GM19438 (cell line): ENCODE measurements at regions not wholly inside any gene's neighbourhood (a gene's known extent, or its start where the extent isn't known, plus 50 kb on each side); places are given as distances from the start of the nearest gene placed in this dataset.

Source experiments
- ATAC-seq: cut with Tn5 transposase; IDR thresholded peaks from one replicate; pipeline ENCODE4 v1.9.1; 2021; ENCODE audit warnings: low read depth; ENCODE audit not compliant: unreplicated experiment

GRCh38 chr10:4775808-4776207 is 50.2 kb upstream of the AKR1E2 start:
- no peak for ATAC-seq

GRCh38 chr10:4772202-4772570 is 53.8 kb upstream of the AKR1E2 start:
- no peak for ATAC-seq

- ATAC-seq: no peak
These were observed 54.3 kb upstream of the AKR1E2 start for GRCh38 chr10:4771554-4772201.

GRCh38 chr10:4770801-4771553 is 55.0 kb upstream of the AKR1E2 start:
- ATAC-seq: no peak

- ATAC-seq: no peak
These were observed 57.6 kb upstream of the AKR1E2 start for GRCh38 chr10:4768416-4768815.

GRCh38 chr10:4767033-4767814 is 58.8 kb upstream of the AKR1E2 start:
- no peak for ATAC-seq

DNA sequence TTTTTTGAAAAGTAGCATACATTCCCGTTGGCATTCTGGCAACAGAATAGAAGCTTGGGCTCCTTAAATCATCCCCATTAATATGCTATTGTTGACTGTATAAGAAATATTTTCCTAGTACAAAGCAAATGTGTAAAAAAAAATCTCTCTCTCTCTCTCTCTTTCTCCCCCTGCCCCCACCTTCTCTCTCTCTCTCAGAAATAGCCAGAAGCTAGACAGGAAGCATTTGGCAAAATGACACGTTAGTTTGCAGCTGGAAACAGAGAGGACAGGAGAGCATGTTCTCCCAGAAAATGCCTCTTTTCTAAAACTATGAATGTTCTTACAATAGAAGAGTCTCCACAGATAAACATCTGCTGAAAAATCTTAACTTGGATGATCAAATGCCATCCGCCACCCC is 59.6 kb upstream of the AKR1E2 start:
- no peak for ATAC-seq

GRCh38 chr10:4765428-4765827 is 60.6 kb upstream of the AKR1E2 start:
- no peak for ATAC-seq

DNA sequence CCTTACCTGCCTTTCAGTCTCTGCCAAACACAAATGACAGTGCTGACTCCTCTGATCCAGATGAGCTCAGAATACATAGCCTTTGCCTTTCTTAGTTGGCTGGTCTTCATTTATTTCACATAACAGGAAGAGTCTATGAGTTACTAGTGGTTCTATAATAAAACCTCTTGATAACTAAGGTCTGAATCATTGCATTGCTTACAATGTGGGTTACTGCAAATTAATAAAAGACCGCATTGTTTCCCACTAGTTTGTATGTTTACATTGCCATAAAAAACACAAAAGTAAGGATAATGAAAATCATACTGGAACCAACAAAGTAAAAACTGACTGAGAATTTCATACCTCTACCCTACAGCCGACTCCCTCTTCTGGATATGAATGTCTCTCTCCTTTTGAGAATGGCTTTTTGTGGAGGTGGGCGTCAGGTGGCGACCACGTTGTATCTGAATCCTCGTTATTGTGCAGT is 62.0 kb upstream of the AKR1E2 start:
- no peak for ATAC-seq

DNA sequence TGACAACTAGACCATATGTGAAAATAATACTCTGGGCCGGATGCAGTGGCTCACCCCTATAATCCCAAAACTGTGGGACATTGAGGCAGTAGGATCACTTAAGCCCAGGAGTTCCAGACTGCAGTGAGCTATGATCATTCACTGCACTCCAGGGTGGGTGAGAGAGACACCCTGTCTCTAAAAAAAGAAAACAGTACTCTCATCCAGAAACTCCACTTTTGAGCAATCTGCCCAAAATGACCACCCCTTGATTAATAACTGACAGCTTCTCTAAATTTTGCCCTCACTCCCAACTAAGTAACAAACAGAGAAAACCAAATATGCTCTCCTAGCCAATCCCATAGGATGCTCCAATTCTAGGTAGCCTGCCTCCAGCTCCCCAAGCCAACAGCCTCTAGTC is 62.5 kb upstream of the AKR1E2 start:
- no peak for ATAC-seq

DNA sequence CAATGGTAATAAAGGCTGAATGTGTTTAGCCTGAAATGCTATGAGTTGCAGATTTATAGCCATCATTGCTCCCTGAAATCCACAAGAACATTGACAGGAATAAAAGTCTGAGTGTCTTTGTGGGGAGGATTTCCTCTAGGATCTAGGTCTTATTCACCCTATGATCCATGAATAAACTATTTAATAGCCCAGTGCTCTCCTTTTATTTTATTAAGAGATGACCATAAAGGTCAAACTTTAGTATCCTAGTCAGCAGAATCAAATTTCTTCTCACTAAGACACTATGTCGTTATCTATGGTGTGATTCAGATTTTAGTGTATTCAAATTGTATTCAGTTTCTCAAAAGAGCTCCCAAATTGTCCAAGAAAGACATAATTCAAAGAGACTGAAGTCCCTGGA is 67.8 kb upstream of the AKR1E2 start:
- ATAC-seq: no peak

- ATAC-seq: no peak
These were observed 70.6 kb upstream of the AKR1E2 start for GRCh38 chr10:4755286-4755989.

DNA sequence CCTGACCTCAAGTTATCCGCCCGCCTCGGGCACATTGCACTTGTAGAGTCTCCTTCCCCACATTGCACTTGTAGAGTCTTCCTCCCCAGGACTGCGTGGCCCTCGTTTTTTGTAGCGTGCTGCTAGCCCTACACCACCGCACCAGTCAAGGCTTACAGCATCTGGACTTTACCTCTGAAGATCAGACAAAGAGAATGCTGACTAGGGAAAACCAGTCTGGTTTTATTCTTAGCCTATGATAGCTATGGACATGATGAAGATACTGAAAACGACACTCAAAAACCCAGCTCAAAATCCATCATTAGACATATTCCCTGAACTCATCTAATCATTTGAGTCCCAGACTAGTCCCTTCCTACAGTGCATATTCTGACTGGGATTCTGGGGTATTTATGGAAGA is 71.9 kb upstream of the AKR1E2 start:
- no peak for ATAC-seq

DNA sequence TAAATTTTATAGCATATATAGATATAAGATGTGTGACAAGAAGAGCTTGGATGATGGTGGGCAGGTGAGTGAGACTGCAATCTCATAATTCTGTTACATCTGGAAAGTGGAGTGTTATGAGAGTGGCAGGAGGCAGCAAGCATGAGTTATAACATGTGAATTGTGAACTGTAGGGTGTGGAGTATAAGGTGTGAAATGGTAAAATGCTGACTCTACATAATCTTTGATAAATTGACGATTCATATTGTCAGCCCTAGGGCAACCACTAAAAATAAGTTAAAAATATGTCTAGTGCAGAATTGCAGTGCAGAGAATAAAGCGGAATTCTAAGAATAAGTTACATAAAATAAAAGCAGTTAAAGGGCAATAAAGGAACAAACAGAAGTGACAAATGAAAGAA is 74.8 kb upstream of the AKR1E2 start:
- ATAC-seq: no peak

DNA sequence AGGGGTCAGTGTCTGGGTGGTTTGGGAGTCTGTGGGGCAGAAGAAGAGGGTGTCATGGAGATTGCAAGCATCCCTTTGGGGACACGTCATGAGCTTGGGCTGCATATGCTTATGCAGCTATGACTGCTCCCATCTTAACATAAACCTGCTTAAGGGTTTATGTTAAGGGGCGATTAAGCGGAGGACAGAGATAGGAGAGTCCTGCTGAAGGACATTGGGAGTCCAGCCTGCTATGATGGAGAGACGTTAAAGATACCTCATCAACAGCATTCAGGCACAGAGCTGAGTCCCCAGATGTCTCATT is 76.8 kb upstream of the AKR1E2 start:
- no peak for ATAC-seq

DNA sequence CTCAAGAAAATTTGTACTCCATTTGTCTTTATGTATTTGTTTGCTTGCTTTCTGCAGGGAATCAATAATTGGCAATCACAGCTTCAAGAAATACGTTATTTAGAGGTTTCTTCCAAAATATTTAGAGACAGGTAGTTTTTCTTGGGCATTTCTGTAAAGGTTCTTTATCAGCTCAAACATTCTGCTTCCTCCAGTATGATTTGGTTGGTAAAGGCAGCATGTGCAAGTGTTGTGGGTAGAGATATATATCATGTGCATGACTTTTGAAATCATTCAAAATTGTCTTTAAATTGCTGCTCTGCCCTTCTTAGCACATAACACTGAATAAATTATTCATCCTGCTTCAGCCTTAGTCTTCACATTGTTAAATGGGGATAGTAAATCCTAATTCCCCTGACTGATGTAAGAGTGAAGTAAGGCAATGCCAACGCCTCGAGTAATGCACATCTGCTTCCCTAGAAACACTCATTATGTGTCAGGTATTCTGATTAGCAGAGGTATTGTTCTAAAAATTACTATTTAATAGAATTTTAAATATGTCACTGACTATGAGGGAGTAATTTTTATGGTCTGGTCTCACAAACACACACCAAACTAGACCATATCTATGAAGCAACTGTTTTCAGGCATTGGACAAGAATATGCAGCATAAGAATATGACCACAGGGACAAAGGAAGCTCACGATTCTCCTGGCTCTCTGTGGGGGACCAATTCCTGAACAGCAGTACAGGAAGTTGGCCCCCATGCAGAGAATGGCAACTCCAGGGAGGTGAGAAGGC is 77.3 kb upstream of the AKR1E2 start:
- ATAC-seq: no peak

- no peak for ATAC-seq
These were observed 83.8 kb upstream of the AKR1E2 start for GRCh38 chr10:4742217-4742616.

- no peak for ATAC-seq
These were observed 85.5 kb upstream of the AKR1E2 start for GRCh38 chr10:4740471-4740870.

GRCh38 chr10:4736608-4737007 is 89.4 kb upstream of the AKR1E2 start:
- no peak for ATAC-seq

DNA sequence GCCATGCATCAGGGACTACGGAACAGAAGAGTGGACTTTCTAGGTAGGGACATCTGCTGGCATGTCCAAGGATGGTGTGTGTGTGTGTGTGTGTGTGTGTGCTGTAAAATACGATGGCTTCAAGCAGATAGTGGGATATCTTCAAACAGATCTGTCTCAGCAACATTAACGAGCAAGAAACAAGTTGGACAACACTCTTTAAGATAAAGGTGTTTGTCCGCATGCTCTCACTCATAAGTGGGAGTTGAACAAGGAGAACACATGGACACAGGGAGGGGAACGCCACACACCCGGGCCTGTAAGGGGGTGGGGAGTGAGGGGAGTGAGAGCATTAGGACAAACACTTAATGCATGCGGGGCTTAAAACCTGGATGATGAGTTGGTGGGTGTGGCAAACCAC is 89.8 kb upstream of the AKR1E2 start:
- no peak for ATAC-seq
